Globus pallidus (tissue), 1 donor: ENCODE measurements at regions not wholly inside any gene's neighbourhood (a gene's known extent, or its start where the extent isn't known, plus 50 kb on each side); places are given as distances from the start of the nearest gene placed in this dataset.
"Not testable (repeated sequence)": the region's sequence is repeated elsewhere in the genome, so short reads cannot be mapped to it uniquely, and the experiment has no call there.

ENCODE experiments used
- DNase-seq: peaks from one replicate; pipeline ENCODE4 v3.0.0-alpha.2; 2015; ENCODE audit warnings: low spot score

GRCh38 chr3:193803288-193803687 lies 210.3 kb downstream of the OPA1 start:
- no peak for DNase-seq

GRCh38 chr3:193805448-193805847 lies 212.4 kb downstream of the OPA1 start:
- DNase-seq: no peak

- no peak for DNase-seq
These were observed 215.3 kb downstream of the OPA1 start for GRCh38 chr3:193808317-193808716.

GRCh38 chr3:193809106-193809505 lies 216.1 kb downstream of the OPA1 start:
- DNase-seq: no peak

GRCh38 chr3:193812078-193812725 lies 219.2 kb downstream of the OPA1 start:
- DNase-seq: no peak

- no peak for DNase-seq
These were observed 219.9 kb downstream of the OPA1 start for GRCh38 chr3:193812791-193813500.

- DNase-seq: no peak
These were observed 220.5 kb downstream of the OPA1 start for GRCh38 chr3:193813501-193813830.

- DNase-seq: no peak
These were observed 221.3 kb downstream of the OPA1 start for GRCh38 chr3:193814166-193814892.

GRCh38 chr3:193815246-193816027 lies 222.4 kb downstream of the OPA1 start:
- no peak for DNase-seq

GRCh38 chr3:193816028-193816395 lies 223.0 kb downstream of the OPA1 start:
- no peak for DNase-seq

GRCh38 chr3:193816656-193817311 lies 223.8 kb downstream of the OPA1 start:
- peak; percentile 61 for DNase-seq

GRCh38 chr3:193819117-193820010 lies 226.4 kb downstream of the OPA1 start:
- no peak for DNase-seq

GRCh38 chr3:193821151-193821668 lies 228.2 kb downstream of the OPA1 start:
- DNase-seq: no peak

GRCh38 chr3:193822492-193823212 lies 229.6 kb downstream of the OPA1 start:
- DNase-seq: no peak

- not testable (repeated sequence) for DNase-seq
These were observed 230.2 kb downstream of the OPA1 start for GRCh38 chr3:193823213-193823605.

- DNase-seq: no peak
These were observed 231.4 kb downstream of the OPA1 start for GRCh38 chr3:193824365-193824764.

GRCh38 chr3:193825617-193826016 lies 232.6 kb downstream of the OPA1 start:
- no peak for DNase-seq

GRCh38 chr3:193826159-193826795 lies 233.3 kb downstream of the OPA1 start:
- DNase-seq: no peak

- no peak for DNase-seq
These were observed 234.1 kb downstream of the OPA1 start for GRCh38 chr3:193827040-193827669.
